ENCODE measurements at regions not wholly inside any gene's neighbourhood (a gene's known extent, or its start where the extent isn't known, plus 50 kb on each side); places are given as distances from the start of the nearest gene placed in this dataset.

- TF ChIP-seq CTCF (IDR thresholded peaks at IDR 0.05; ENCODE audit: insufficient read depth, low read length, missing control alignments): no peak
- no peak for DNase-seq (ENCODE audit: low read depth, low spot score)
- POLR2A ChIA-PET: no interaction called here
- H3K4me3 ChIP-seq (ENCODE audit: low read depth, low read length): no peak overlapping the region
- CTCF ChIA-PET: no interaction called here
Observed at GRCh38 chr7:51635775-51636174, 319.2 kb upstream of the COBL start.

GRCh38 chr7:51634538-51634937 lies 317.9 kb upstream of the COBL start:
- no peak for DNase-seq (ENCODE audit: low read depth, low spot score)
- H3K4me3 ChIP-seq (ENCODE audit: low read depth, low read length): no peak overlapping the region
- POLR2A ChIA-PET: interaction anchor here (0.6 kb wide), 1 partner anchor 1055 kb away, joined by 4 read pairs; no protein-coding TSS in a partner anchor
- no peak for TF ChIP-seq CTCF (IDR thresholded peaks at IDR 0.05; ENCODE audit: insufficient read depth, low read length, missing control alignments)
- CTCF ChIA-PET: interaction anchor here (0.6 kb wide), 1 partner anchor 472 kb away, joined by 4 read pairs; no protein-coding TSS in a partner anchor

GRCh38 chr7:51634025-51634424 lies 317.4 kb upstream of the COBL start:
- POLR2A ChIA-PET: interaction anchor here (0.6 kb wide), 1 partner anchor 1055 kb away, joined by 4 read pairs; no protein-coding TSS in a partner anchor
- no peak overlapping the region for H3K4me3 ChIP-seq (ENCODE audit: low read depth, low read length)
- no peak for DNase-seq (ENCODE audit: low read depth, low spot score)
- TF ChIP-seq CTCF (IDR thresholded peaks at IDR 0.05; ENCODE audit: insufficient read depth, low read length, missing control alignments): no peak
- CTCF ChIA-PET: interaction anchor here (0.6 kb wide), 1 partner anchor 472 kb away, joined by 4 read pairs; no protein-coding TSS in a partner anchor

GRCh38 chr7:51633596-51633995 lies 317.0 kb upstream of the COBL start:
- ChIA-PET POLR2A (no interaction called here), CTCF (no interaction called here)
- no peak overlapping the region for H3K4me3 ChIP-seq (ENCODE audit: low read depth, low read length)
- no peak for DNase-seq (ENCODE audit: low read depth, low spot score)
- no peak for TF ChIP-seq CTCF (IDR thresholded peaks at IDR 0.05; ENCODE audit: insufficient read depth, low read length, missing control alignments)

- DNase-seq (ENCODE audit: low read depth, low spot score): no peak
- no peak overlapping the region for H3K4me3 ChIP-seq (ENCODE audit: low read depth, low read length)
- ChIA-PET POLR2A (no interaction called here), CTCF (no interaction called here)
- no peak for TF ChIP-seq CTCF (IDR thresholded peaks at IDR 0.05; ENCODE audit: insufficient read depth, low read length, missing control alignments)
Observed at GRCh38 chr7:51633006-51633405, 316.4 kb upstream of the COBL start.

- TF ChIP-seq CTCF (IDR thresholded peaks at IDR 0.05; ENCODE audit: insufficient read depth, low read length, missing control alignments): no peak
- POLR2A ChIA-PET: no interaction called here
- CTCF ChIA-PET: no interaction called here
Observed at GRCh38 chr7:51630933-51631332, 314.3 kb upstream of the COBL start.

More at GRCh38 chr7:51630933-51631332, 314.3 kb upstream of the COBL start:
- H3K4me3 ChIP-seq (ENCODE audit: low read depth, low read length): no peak overlapping the region
- DNase-seq (ENCODE audit: low read depth, low spot score): no peak
